ENCODE measurements at regions not wholly inside any gene's neighbourhood (a gene's known extent, or its start where the extent isn't known, plus 50 kb on each side); places are given as distances from the start of the nearest gene placed in this dataset.

GRCh38 chr14:21771671-21772070 lies 98.1 kb upstream of the OR4E1 start:
- TF ChIP-seq SIN3A (IDR thresholded peaks at IDR 0.05; ENCODE audit: borderline replicate concordance, insufficient read depth, low read length) (no peak), REST (IDR thresholded peaks at IDR 0.05; ENCODE audit: insufficient read depth in 1 of 2, low read depth in 2 of 2, low read length in 2 of 2) (no peak), POLR2AphosphoS5 (IDR thresholded peaks at IDR 0.05; ENCODE audit: low read depth, low read length) (no peak)

- TF ChIP-seq FOXP2 (optimal IDR thresholded peaks at IDR 0.05; ENCODE audit: borderline replicate concordance, extremely low read depth, extremely low read length, insufficient read depth) (no peak), SIN3A (IDR thresholded peaks at IDR 0.05; ENCODE audit: borderline replicate concordance, insufficient read depth, low read length) (no peak), POLR2AphosphoS5 (IDR thresholded peaks at IDR 0.05; ENCODE audit: low read depth, low read length) (no peak), REST (IDR thresholded peaks at IDR 0.05; ENCODE audit: insufficient read depth in 1 of 2, low read depth in 2 of 2, low read length in 2 of 2) (no peak), TAF1 (IDR thresholded peaks at IDR 0.05; ENCODE audit: borderline replicate concordance, insufficient read depth, low read length) (no peak)
These were observed 95.2 kb upstream of the OR4E1 start for GRCh38 chr14:21768875-21769257.

- TF ChIP-seq FOXP2 (optimal IDR thresholded peaks at IDR 0.05; ENCODE audit: borderline replicate concordance, extremely low read depth, extremely low read length, insufficient read depth), result no peak
- TF ChIP-seq TAF1 (IDR thresholded peaks at IDR 0.05; ENCODE audit: borderline replicate concordance, insufficient read depth, low read length), result no peak
- no peak for TF ChIP-seq SIN3A (IDR thresholded peaks at IDR 0.05; ENCODE audit: borderline replicate concordance, insufficient read depth, low read length)
- no peak for TF ChIP-seq POLR2AphosphoS5 (IDR thresholded peaks at IDR 0.05; ENCODE audit: low read depth, low read length)
- no peak for TF ChIP-seq REST (IDR thresholded peaks at IDR 0.05; ENCODE audit: insufficient read depth in 1 of 2, low read depth in 2 of 2, low read length in 2 of 2)
These were observed 94.7 kb upstream of the OR4E1 start for GRCh38 chr14:21768116-21768874.

GRCh38 chr14:21749306-21749868 lies 75.8 kb upstream of the OR4E1 start:
- TF ChIP-seq REST (IDR thresholded peaks at IDR 0.05; ENCODE audit: insufficient read depth in 1 of 2, low read depth in 2 of 2, low read length in 2 of 2) (no peak), SIN3A (IDR thresholded peaks at IDR 0.05; ENCODE audit: borderline replicate concordance, insufficient read depth, low read length) (no peak), POLR2AphosphoS5 (IDR thresholded peaks at IDR 0.05; ENCODE audit: low read depth, low read length) (no peak), TAF1 (IDR thresholded peaks at IDR 0.05; ENCODE audit: borderline replicate concordance, insufficient read depth, low read length) (no peak), FOXP2 (optimal IDR thresholded peaks at IDR 0.05; ENCODE audit: borderline replicate concordance, extremely low read depth, extremely low read length, insufficient read depth) (no peak)

Measured in PFSK-1 (cell line).